22Rv1 (cell line): ENCODE measurements at regions not wholly inside any gene's neighbourhood (a gene's known extent, or its start where the extent isn't known, plus 50 kb on each side); places are given as distances from the start of the nearest gene placed in this dataset.

Source experiments
- H3K27ac ChIP-seq: fragments of 450-650 bp; 2 replicates; pipeline ENCODE4 v1.5.1; 2017
- CTCF ChIP-seq: fragments of 450-650 bp; IDR thresholded peaks from 2 replicates; pipeline ENCODE4 v1.5.1; 2017; ENCODE audit warnings: mild to moderate bottlenecking
- ZFX ChIP-seq: fragments of 450-650 bp; IDR thresholded peaks from 2 replicates; pipeline ENCODE4 v1.6.1; 2017; ENCODE audit warnings: antibody characterized with exemption, borderline replicate concordance

GRCh38 chr12:124726596-124727263, 136.9 kb downstream of the SCARB1 start:
- no peak overlapping the region for H3K27ac ChIP-seq
- no peak for TF ChIP-seq ZFX
- no peak for TF ChIP-seq CTCF

- no peak overlapping the region for H3K27ac ChIP-seq
- no peak for TF ChIP-seq ZFX
- TF ChIP-seq CTCF, result no peak
Observed at GRCh38 chr12:124725597-124726237, 137.9 kb downstream of the SCARB1 start.

- TF ChIP-seq CTCF, result no peak
- no peak overlapping the region for H3K27ac ChIP-seq
Observed at GRCh38 chr12:124725099-124725498, 138.6 kb downstream of the SCARB1 start.

- H3K27ac ChIP-seq, result no peak overlapping the region
- no peak for TF ChIP-seq CTCF
- TF ChIP-seq ZFX, result no peak
Observed at GRCh38 chr12:124722878-124723277, 140.8 kb downstream of the SCARB1 start.

GRCh38 chr12:124721501-124722162, 142.0 kb downstream of the SCARB1 start:
- no peak overlapping the region for H3K27ac ChIP-seq
- TF ChIP-seq ZFX (no peak), CTCF (no peak)

- no peak overlapping the region for H3K27ac ChIP-seq
- no peak for TF ChIP-seq ZFX
- TF ChIP-seq CTCF, result no peak
Observed at GRCh38 chr12:124720681-124721500, 142.8 kb downstream of the SCARB1 start.
